SK-N-SH treated with all-trans-retinoic acid at 6 μM for 48 hours (cell line): ENCODE measurements at regions not wholly inside any gene's neighbourhood (a gene's known extent, or its start where the extent isn't known, plus 50 kb on each side); places are given as distances from the start of the nearest gene placed in this dataset.

Experiments
- ATAC-seq: fragments of 200-7000 bp; cut with Tn5 transposase; 3 replicates; pipeline ENCODE4 v1.9.1; 2020; ENCODE audit warnings: mild to moderate bottlenecking, moderate library complexity
- ARNTL ChIP-seq: fragments of 450-650 bp; formaldehyde crosslinking; IDR thresholded peaks from 2 replicates; pipeline ENCODE4 v1.5.0; 2020; ENCODE audit warnings: low read depth, mild to moderate bottlenecking, moderate library complexity, borderline replicate concordance
- BACH2 ChIP-seq: fragments of 250-450 bp; sonication (Bioruptor Pico); IDR thresholded peaks from 2 replicates; pipeline ENCODE4 v1.9.0; 2021; ENCODE audit warnings: mild to moderate bottlenecking, borderline replicate concordance
- CSDC2 ChIP-seq: fragments of 250-450 bp; sonication (Bioruptor Pico); IDR thresholded peaks from 2 replicates; pipeline ENCODE4 v1.5.0; 2020; ENCODE audit warnings: mild to moderate bottlenecking, moderate library complexity
- ESRRG ChIP-seq: fragments of 250-450 bp; sonication (Bioruptor Pico); IDR thresholded peaks from 2 replicates; pipeline ENCODE4 v1.6.1; 2021; ENCODE audit warnings: mild to moderate bottlenecking
- GLIS3 ChIP-seq: fragments of 250-450 bp; sonication (Bioruptor Pico); IDR thresholded peaks from 2 replicates; pipeline ENCODE4 v1.5.0; 2020; ENCODE audit warnings: mild to moderate bottlenecking, moderate library complexity
- OSR1 ChIP-seq: fragments of 250-450 bp; sonication (Bioruptor Pico); IDR thresholded peaks from 2 replicates; pipeline ENCODE4 v1.8.0; 2022; ENCODE audit warnings: moderate library complexity, mild to moderate bottlenecking, inconsistent platforms
- PPARA ChIP-seq: fragments of 250-450 bp; sonication (Bioruptor Pico); IDR thresholded peaks from 2 replicates; pipeline ENCODE4 v1.5.0; 2020; ENCODE audit warnings: mild to moderate bottlenecking, borderline replicate concordance
- RARB ChIP-seq: fragments of 250-450 bp; sonication (Bioruptor Pico); IDR thresholded peaks from 2 replicates; pipeline ENCODE4 v1.8.0; 2021; ENCODE audit warnings: mild to moderate bottlenecking, moderate library complexity
- SNAI2 ChIP-seq: fragments of 250-450 bp; sonication (Bioruptor Pico); IDR thresholded peaks from 2 replicates; pipeline ENCODE4 v1.5.0; 2020; ENCODE audit warnings: mild to moderate bottlenecking, moderate library complexity
- TCF4 ChIP-seq: fragments of 250-450 bp; sonication (Bioruptor Pico); IDR thresholded peaks from 2 replicates; pipeline ENCODE4 v1.8.0; 2021; ENCODE audit warnings: mild to moderate bottlenecking, moderate library complexity, borderline replicate concordance
- TOX ChIP-seq: fragments of 250-450 bp; sonication (Bioruptor Pico); IDR thresholded peaks from 2 replicates; pipeline ENCODE4 v1.8.0; 2021; ENCODE audit warnings: mild to moderate bottlenecking, moderate library complexity, borderline replicate concordance
- ZC3H10 ChIP-seq: fragments of 250-450 bp; sonication (Bioruptor Pico); IDR thresholded peaks from 2 replicates; pipeline ENCODE4 v1.5.1; 2021; ENCODE audit warnings: mild to moderate bottlenecking, moderate library complexity
- ZFP3 ChIP-seq: fragments of 250-450 bp; sonication (Bioruptor Pico); IDR thresholded peaks from 2 replicates; pipeline ENCODE4 v1.5.0; 2020; ENCODE audit warnings: mild to moderate bottlenecking, moderate library complexity
- ZFP30 ChIP-seq: fragments of 450-650 bp; formaldehyde crosslinking; IDR thresholded peaks from 2 replicates; pipeline ENCODE4 v1.5.0; 2022; ENCODE audit warnings: mild to moderate bottlenecking, moderate library complexity
- ZNF565 ChIP-seq: fragments of 450-650 bp; formaldehyde crosslinking; conservative IDR thresholded peaks from 2 replicates; pipeline ENCODE4 v1.5.0; 2020; ENCODE audit warnings: low read depth, mild to moderate bottlenecking, moderate library complexity
- ZNF70 ChIP-seq: fragments of 450-650 bp; formaldehyde crosslinking; IDR thresholded peaks from 2 replicates; pipeline ENCODE4 v1.5.0; 2020; ENCODE audit warnings: mild to moderate bottlenecking, moderate library complexity
- ZNF8 ChIP-seq: fragments of 450-650 bp; formaldehyde crosslinking; IDR thresholded peaks from 2 replicates; pipeline ENCODE4 v1.5.0; 2020; ENCODE audit warnings: mild to moderate bottlenecking, moderate library complexity
- TF ChIP-seq, protein P1 (sequence below): fragments of 250-450 bp; sonication (Bioruptor Pico); IDR thresholded peaks from 2 replicates; pipeline ENCODE4 v1.8.0; 2020; ENCODE audit warnings: mild to moderate bottlenecking, moderate library complexity, borderline replicate concordance
- TF ChIP-seq, protein P2 (sequence below): fragments of 250-450 bp; sonication (Bioruptor Pico); IDR thresholded peaks from 2 replicates; pipeline ENCODE4 v1.8.0; 2021; ENCODE audit warnings: low read depth, mild to moderate bottlenecking, moderate library complexity, borderline replicate concordance
- TF ChIP-seq, protein P3 (sequence below): fragments of 250-450 bp; sonication (Bioruptor Pico); IDR thresholded peaks from 2 replicates; pipeline ENCODE4 v1.5.0; 2020; ENCODE audit warnings: mild to moderate bottlenecking, moderate library complexity

DNA sequence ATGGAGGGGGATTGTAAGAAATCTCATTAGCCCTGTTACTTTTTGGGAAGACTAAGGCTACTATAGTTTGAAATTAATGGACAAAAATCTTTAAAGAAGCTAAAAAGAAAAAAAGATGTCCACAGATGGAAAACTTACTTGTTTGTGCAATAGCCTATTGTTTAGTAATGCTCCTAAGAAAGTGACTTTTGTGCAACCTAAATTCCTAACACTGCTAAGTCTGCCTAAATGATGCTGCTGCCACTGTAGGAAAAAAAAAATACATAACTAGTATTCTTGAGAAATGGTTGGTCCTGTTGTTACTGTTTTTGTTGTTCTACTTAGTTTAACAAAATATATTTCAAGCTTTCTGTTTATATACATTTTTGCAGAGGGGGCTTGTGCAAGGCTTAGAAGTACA lies 108.2 kb upstream of the NR3C1 start:
- TF ChIP-seq, protein P1, sequence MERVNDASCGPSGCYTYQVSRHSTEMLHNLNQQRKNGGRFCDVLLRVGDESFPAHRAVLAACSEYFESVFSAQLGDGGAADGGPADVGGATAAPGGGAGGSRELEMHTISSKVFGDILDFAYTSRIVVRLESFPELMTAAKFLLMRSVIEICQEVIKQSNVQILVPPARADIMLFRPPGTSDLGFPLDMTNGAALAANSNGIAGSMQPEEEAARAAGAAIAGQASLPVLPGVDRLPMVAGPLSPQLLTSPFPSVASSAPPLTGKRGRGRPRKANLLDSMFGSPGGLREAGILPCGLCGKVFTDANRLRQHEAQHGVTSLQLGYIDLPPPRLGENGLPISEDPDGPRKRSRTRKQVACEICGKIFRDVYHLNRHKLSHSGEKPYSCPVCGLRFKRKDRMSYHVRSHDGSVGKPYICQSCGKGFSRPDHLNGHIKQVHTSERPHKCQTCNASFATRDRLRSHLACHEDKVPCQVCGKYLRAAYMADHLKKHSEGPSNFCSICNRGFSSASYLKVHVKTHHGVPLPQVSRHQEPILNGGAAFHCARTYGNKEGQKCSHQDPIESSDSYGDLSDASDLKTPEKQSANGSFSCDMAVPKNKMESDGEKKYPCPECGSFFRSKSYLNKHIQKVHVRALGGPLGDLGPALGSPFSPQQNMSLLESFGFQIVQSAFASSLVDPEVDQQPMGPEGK (CRISPR knock-in tag), result no peak
- TF ChIP-seq PPARA, result no peak
- TF ChIP-seq CSDC2 (CRISPR knock-in tag), result no peak
- no peak for TF ChIP-seq OSR1 (CRISPR knock-in tag)
- TF ChIP-seq, all 23 proteins: peak for 0
- no peak for ATAC-seq

DNA sequence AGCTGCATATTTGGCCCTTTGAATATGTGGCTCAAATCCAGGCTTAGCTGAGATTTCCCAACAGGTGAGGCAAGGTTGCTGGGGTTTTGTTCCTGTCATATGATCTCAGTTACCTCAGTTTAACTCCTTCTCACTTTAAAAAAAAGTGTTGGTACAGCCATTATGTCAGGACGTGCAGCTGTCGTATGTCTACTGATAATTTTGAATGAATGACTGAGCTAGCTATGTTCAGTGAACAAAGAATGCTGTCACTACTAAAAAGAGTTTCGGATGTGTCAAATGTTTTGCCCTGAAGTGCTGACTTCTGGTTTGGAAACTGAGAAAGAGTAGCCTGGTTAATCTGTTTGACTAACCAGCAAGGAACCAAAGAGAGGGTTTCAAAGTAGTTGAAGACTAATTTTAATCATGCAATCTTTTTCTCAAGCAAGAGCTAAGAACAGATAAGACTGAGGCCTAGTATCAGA lies 106.3 kb upstream of the NR3C1 start:
- no peak for TF ChIP-seq PPARA
- TF ChIP-seq RARB (CRISPR knock-in tag), result no peak
- TF ChIP-seq BACH2 (CRISPR knock-in tag), result no peak
- TF ChIP-seq, protein P2, sequence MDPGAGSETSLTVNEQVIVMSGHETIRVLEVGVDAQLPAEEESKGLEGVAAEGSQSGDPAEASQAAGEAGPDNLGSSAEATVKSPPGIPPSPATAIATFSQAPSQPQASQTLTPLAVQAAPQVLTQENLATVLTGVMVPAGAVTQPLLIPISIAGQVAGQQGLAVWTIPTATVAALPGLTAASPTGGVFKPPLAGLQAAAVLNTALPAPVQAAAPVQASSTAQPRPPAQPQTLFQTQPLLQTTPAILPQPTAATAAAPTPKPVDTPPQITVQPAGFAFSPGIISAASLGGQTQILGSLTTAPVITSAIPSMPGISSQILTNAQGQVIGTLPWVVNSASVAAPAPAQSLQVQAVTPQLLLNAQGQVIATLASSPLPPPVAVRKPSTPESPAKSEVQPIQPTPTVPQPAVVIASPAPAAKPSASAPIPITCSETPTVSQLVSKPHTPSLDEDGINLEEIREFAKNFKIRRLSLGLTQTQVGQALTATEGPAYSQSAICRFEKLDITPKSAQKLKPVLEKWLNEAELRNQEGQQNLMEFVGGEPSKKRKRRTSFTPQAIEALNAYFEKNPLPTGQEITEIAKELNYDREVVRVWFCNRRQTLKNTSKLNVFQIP (CRISPR knock-in tag), result no peak
- TF ChIP-seq TCF4 (CRISPR knock-in tag), result no peak
- no peak for TF ChIP-seq ARNTL
- no peak for TF ChIP-seq ZNF565
- TF ChIP-seq, protein P3, sequence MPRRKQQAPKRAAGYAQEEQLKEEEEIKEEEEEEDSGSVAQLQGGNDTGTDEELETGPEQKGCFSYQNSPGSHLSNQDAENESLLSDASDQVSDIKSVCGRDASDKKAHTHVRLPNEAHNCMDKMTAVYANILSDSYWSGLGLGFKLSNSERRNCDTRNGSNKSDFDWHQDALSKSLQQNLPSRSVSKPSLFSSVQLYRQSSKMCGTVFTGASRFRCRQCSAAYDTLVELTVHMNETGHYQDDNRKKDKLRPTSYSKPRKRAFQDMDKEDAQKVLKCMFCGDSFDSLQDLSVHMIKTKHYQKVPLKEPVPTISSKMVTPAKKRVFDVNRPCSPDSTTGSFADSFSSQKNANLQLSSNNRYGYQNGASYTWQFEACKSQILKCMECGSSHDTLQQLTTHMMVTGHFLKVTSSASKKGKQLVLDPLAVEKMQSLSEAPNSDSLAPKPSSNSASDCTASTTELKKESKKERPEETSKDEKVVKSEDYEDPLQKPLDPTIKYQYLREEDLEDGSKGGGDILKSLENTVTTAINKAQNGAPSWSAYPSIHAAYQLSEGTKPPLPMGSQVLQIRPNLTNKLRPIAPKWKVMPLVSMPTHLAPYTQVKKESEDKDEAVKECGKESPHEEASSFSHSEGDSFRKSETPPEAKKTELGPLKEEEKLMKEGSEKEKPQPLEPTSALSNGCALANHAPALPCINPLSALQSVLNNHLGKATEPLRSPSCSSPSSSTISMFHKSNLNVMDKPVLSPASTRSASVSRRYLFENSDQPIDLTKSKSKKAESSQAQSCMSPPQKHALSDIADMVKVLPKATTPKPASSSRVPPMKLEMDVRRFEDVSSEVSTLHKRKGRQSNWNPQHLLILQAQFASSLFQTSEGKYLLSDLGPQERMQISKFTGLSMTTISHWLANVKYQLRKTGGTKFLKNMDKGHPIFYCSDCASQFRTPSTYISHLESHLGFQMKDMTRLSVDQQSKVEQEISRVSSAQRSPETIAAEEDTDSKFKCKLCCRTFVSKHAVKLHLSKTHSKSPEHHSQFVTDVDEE, result no peak
- TF ChIP-seq CSDC2 (CRISPR knock-in tag), result no peak
- TF ChIP-seq, protein P1 (CRISPR knock-in tag), result no peak
- no peak for TF ChIP-seq ESRRG (CRISPR knock-in tag)
- no peak for TF ChIP-seq ZFP30 (CRISPR knock-in tag)
- no peak for TF ChIP-seq GLIS3 (CRISPR knock-in tag)
- TF ChIP-seq TOX (CRISPR knock-in tag), result no peak
- TF ChIP-seq, all 23 proteins: peak for 0

DNA sequence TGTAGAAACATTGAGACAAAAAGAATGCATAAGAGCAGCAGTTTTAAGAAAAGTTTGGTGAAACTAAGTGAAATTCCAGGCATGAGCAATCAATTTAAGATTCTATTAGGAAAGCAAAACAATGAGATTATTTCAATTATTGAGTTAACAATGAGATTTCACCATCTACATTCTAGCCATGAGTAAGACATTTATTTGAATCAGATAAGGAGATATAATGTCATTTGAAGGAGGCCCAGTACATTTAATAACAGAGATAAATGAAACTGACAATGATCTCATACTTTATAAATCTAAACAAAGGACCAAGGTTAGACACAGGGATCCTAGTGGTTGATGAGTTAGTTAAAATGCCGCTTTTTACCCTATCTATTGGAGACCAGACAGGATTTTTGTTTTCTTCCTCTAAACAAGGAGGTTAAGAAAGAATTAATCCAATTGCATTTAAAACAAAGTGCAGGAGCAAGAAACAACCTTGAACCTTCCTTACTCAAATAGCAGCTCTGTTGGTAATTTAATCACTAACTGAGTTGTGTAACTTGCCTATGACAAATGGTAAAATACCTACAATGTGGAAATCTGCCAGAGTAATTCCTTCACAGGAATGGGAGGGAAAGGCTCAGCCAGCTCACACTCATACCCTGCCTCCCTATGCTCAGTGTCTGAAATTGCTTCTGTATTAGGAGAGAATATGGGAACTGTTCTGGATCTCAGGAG lies 103.5 kb upstream of the NR3C1 start:
- ATAC-seq, result peak; percentile 97
- TF ChIP-seq, protein P2 (CRISPR knock-in tag), result no peak
- no peak for TF ChIP-seq PPARA
- TF ChIP-seq CSDC2 (CRISPR knock-in tag), result no peak
- no peak for TF ChIP-seq ZFP30 (CRISPR knock-in tag)
- TF ChIP-seq GLIS3 (CRISPR knock-in tag), result no peak
- 0 out of 2 replicates have a peak, but pooled peaks have one; percentile 23 for TF ChIP-seq ZNF8 (CRISPR knock-in tag)
- TF ChIP-seq ZNF70, result 0 out of 2 replicates have a peak, but pooled peaks have one; percentile 7
- no peak for TF ChIP-seq BACH2 (CRISPR knock-in tag)
- no peak for TF ChIP-seq ZFP3 (CRISPR knock-in tag)
- TF ChIP-seq, protein P1 (CRISPR knock-in tag), result peak; percentile 65; the same call in 1 of the 2 replicates
- TF ChIP-seq, protein P3, result no peak
- peak; percentile 80; the same call in 1 of the 2 replicates for TF ChIP-seq ZC3H10
- no peak; the same call in 1 of the 2 replicates for TF ChIP-seq TOX (CRISPR knock-in tag)
- TF ChIP-seq RARB (CRISPR knock-in tag), result peak; percentile 71; the same call in 1 of the 2 replicates
- TF ChIP-seq SNAI2, result no peak
- TF ChIP-seq TCF4 (CRISPR knock-in tag), result peak; percentile 32; the same call in 1 of the 2 replicates
- TF ChIP-seq OSR1 (CRISPR knock-in tag), result no peak

More for the DNA sequence above, 106.3 kb upstream of the NR3C1 start:
- no peak for ATAC-seq
